Renal cortex interstitium (tissue), 11 donors: ENCODE measurements at regions not wholly inside any gene's neighbourhood (a gene's known extent, or its start where the extent isn't known, plus 50 kb on each side); places are given as distances from the start of the nearest gene placed in this dataset.
"Not testable (repeated sequence)": the region's sequence is repeated elsewhere in the genome, so short reads cannot be mapped to it uniquely, and the experiment has no call there.

Source experiments
- DNase-seq, 11 donors: peaks; one replicate each; pipeline ENCODE4 v3.0.0-alpha.2; 2013; ENCODE audit warnings: low read depth in 9 of 11, low spot score in 4 of 11; ENCODE audit errors: extremely low read depth in 1 of 11

DNA sequence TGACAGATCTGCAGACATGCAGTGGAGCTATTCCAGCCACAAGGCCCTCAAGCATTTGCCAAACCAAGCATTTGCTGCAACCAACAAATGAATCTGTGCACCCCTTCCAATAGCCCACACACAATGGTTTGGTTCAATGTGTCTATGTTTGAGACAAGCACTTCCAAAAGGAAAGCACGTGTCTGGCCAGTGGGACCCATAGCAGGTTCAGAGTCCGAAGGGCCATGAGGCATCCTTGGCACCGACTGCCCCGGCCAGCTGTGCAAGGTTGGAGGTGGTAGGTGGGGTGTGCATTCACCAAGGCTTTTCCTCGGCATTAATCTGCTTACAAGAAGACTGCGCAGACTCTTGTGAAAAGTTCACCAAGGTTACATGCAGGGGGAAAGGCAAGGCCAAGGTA lies 190.9 kb downstream of the BCL2L11 start:
- not testable (repeated sequence) for DNase-seq

DNA sequence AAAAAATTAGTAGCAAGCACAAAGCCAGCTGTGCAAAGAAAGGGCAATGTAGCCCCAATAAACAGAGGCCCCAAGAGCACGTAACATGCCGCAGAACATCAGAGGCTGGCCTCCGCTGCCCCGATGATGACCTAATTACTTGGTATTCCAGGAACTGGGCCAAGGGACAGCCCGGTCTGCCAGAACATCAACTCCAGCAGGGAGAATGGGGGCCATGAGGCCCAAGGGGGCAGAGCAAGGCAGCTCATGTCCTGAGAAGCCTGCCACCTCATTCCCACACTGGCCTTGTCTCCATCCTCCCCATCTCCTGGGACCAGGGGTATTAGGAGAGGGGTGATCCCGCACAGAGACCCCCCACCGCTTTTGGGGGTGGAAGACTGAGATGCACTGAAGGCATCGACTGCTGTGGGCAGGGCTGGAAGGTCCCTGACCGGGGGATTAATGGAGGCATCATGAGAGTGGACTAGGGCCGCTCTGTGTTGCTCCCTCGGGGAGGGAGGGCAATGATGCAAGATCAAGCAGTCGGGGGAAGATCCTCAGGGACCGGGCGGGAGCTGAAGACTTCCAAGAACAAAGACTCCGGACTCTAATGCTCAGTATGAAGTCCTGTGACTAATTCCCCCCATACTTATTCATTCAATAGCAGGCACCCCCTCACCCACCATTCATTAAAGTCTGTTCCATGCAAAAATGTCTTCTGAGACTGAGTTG lies 192.3 kb downstream of the BCL2L11 start:
- DNase-seq = not testable (repeated sequence)

DNA sequence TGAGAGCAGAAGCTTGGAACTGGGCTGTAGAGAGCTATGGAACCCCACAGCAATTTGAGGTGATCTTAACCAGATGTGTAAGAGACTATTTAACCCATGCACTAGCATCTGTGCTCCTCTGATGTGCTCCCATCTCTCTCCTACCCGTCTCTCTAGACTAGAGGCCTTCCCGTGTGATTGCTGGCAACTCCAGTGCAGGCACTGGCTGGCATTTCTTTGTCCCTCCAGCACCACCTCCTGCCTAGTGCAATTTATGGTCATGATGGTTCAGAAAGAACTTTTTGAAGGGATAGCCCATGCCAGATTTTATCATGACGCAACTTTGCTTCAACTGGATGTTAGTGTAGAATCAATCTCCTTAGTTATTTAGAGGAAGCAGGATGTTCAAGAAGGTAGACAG lies 193.0 kb downstream of the BCL2L11 start:
- DNase-seq = not testable (repeated sequence)

DNA sequence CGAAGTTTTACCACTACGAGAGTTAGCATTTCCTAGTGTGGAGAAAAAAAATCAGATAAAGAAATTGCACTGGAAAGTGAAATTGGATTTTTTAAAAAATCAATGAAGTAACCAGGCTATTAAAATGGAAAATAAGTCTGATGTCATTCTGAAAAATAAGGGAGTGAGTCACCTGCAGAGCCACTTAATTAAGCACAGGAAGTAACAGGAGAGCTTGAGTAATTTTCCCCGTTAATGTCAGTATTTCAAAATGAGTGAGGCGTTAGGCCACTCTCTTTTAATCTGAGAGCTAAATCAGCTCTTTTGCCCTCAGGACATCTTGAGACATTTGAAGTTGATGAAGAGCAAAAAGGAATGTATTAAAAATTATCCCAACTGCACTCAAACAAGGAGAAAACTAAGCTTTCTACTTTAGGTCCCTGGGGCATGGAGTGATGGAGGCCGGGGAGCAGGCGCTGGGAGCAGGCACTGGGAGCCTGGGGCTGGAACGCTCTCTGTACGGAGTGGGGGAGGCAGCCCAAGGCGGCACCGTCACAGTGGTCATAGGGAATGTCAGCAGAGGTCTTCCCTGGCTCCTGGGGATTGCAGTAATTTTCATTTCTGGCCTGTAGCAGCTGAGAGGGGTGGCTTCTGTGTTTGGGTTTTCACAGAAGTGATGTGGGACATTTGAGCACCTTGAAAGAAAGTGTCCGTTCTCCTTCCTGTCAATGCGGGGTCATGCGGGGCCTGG lies 194.6 kb downstream of the BCL2L11 start:
- DNase-seq = not testable (repeated sequence)

DNA sequence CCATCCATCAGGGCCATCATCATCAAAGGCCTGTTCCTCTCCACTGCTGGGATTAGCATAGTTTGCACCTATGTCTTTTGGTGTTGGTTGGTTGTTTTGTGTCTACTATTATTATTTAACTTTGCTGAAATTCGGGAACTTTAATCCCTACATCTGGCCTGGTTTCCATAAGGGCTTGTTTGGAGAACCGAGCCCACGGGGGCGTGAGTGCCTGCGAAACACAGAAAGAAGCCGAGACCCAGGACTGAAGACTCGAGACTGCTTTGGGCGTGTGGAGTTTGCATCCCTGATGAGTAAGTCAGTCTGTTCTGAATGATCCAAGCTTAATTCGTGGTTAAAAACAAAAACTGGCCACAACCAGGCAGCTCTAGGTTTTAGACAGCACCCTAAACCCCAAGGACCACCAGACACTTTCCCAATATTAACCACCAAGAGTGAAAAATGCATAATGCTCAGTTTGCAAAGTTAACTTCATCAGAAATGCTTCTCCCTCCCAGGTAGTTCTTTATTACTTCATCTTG lies 195.6 kb downstream of the BCL2L11 start:
- not testable (repeated sequence) for DNase-seq

DNA sequence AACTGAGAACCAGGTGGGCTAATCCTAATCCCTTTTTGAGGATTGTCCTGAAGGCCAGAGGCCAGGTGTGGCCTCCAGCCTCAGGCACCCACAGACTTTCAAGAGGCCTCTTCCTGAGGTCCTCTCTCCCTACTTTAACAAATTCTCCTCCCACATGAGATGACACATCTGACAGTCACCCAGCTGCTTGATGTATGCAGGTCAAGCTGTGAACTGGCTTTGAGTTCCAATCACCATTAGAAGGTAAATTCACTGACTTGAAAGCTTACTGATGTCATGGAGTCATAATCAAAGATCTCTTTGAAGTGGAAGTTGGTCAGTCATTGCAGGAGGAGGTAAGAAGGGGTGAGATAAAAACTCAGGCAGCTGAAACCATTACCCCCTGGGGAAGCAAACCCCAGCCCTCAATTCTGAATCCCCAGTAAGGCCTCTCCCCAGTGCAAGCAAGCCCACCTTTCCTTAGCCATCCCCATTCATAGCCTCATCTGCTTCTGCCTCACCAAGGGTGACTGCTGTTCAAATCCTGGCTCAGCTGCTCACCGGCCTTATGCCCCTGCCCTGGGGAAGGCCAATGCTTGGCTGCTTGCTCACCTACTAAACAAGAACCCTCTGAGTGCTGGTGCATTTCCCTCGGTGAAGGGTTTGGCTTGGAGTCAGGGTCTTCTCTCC lies 196.3 kb downstream of the BCL2L11 start:
- DNase-seq = not testable (repeated sequence)

DNA sequence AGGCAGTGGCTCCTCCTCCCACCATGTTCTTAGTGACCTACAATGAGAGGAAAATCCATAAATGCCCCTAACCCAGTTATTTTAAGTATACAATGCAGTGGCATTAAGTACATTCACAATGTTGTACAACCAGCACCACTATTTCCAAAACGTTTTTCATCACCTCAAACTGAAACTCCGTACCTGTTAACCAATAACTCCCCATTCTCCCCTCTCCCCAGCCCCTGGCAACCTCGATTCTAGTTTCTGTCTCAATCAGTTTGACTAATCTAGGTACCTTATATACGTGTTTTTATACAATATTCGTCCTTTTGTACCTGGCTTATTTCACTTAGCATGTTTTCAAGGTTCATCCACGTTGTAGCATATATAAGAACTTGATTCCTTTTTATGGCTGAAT lies 198.8 kb downstream of the BCL2L11 start:
- DNase-seq = not testable (repeated sequence)

DNA sequence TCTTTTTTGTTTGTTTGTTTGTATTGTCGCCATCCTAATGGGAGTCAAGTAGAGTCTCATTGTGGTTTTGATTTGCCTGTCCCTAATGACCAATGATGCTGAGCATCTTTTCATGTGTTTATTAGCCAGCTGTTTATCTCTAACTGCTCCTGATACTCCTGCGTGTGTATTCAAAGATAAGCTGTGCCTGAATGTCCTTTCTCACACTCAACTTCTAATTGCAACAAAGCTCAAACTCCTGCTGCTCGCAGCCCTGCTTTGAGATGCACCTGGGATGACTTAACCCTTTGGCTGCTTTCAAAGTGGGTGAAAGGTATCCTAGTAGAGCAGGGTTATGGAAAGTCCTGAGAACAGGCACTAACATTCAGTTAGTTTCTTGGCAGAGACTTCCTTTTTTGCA lies 199.6 kb downstream of the BCL2L11 start:
- not testable (repeated sequence) for DNase-seq

DNA sequence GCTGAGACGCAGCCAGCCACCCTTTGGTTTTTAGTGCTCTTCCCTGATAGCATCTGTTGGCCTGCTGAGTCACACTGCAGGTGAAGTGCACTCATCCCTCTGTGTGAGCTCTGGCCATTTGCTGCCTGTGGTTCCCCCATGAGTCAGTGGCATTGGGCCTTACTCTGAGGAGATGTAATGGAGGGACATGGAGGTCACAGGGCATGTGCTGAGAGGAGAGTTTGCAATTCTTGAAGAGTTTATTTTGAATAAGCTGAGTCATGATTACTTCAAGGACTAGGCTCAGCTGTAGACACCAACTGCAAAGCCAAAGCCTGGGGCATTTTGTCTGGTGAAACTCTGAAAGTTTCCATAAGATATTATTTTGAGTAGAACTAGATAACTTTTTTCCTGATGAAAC lies 200.3 kb downstream of the BCL2L11 start:
- not testable (repeated sequence) for DNase-seq

DNA sequence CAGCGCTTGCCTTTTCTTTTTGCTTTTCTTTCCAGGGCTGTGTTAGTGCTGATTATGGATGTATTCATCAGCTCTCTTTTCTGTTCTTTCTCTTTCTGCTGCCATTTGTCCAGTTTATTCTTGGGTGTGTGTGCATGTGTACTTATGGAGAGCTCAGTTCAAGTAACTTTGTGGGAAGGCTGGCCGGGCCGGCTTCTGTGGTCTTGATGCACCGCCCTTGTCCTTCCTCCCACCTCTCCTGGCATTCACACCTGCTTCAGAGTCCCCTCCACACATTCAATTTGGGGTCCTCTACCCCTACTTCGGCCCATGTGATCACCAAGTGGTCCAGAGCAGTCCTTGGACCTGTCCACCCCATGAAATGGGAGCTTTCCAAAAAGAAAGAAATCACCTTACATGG lies 202.7 kb downstream of the BCL2L11 start:
- not testable (repeated sequence) for DNase-seq

DNA sequence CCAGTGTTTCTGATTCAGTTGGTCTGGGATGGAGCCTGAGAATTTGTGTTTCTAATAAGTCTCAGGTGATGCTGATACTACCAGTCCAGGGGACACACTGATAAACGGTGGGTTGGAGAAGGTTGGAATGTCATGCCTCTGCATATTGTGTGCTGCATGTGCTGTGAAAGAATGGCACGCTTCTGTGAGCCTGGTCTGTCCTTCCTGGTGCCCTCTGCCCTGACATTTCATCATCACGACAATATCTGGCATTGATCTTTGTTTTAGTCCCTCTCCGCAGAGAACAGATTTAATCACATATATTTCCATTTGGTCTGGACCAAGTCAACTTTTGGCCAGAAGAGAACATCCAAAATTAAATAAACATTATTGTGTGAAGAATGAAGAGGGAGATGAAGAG lies 207.0 kb downstream of the BCL2L11 start:
- DNase-seq = not testable (repeated sequence)

DNA sequence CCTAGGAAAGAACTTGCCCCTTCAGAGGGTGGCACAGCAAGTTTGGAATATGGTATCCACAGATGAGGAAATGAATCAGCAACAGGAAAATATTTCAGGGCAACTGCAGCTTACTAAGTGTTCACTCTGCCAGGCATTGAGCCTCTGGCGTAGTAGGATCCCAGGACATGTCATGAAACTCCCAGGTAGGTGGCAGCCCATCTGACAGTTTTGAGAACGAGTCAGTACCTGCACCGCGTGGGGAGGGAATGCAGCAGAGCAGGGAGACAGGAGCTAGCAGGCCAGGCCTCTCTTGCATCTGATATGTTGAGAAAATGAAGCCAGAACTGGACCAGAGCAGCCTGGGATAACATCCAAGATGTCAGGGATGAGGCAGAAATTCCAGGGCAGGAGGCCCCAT lies 208.6 kb downstream of the BCL2L11 start:
- not testable (repeated sequence) for DNase-seq

DNA sequence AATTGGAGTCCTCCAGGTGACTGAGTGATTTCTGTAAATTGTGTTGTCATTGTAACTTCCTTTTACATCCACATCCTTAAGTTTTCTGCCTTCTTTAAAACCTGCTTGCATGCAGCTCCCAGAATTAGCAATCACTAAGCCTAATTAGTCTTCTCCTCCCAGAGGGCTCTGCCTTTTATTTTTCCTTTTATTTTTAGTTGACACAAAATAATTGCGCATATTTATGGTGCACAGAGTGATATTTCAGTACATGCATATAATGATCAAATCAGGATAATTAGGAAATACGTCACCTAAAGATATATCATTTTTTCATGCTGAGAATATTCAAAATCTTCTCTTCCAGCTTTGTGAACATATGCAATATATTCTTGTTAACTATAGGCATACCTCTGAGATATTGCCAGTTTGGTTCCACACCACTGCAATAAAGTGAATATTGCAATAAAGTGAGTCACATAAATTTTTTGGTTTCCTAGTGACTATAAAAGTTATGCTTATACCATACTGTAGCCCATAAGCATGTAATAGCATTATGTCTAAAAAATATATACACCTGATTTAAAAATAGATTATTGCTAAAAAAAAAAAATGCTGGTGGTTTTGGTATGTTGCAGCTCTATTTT lies 210.5 kb downstream of the BCL2L11 start:
- not testable (repeated sequence) for DNase-seq

DNA sequence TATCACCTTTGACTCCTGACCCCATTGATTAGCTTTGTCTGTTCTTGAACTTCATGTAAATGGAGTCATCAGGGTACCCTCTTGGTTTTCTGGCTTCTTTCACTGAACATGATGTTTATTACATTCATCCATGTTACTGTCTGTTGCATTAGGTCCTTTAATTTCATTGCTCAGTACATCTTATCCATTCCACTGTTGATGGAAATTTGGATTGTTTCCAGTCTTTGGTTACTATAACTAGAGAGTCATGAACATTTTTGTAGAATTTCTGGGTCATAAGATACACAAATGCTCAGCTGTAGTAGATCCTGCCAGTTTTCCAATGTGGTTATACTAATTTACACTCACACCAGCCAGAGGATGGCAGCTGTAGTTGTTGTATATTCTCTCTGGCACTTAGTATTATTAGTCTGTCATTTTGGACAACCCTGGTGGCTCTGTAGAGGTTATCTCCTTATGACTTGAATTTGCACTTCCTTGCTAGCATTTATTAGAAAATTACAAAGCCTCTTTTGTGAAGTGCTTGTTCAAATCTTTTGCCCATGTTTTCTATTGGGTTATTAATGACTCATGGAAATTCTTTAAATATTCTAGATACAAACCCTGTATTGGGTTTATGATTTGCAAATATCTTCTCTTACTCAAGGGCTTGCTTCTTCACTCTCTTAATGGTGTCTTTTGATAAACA lies 214.7 kb downstream of the BCL2L11 start:
- not testable (repeated sequence) for DNase-seq

DNA sequence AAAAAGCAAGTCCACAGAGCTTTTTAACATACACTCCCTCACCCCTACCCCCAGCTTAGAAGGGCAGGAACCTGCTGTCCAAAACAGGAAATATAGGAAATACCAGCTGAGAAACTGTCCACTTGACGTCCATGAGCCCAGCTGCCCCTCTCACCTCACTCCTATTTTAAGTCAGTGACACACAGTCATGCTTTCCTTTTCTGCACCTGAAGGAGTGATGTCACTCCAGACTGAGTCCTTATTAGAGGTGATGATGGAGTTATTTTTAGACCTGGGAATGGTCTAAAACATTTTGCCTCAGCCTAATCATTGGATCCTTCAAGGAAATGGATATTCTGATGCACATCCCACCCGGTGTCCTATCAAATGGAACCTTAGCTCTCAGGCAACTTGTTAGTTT lies 217.8 kb downstream of the BCL2L11 start:
- DNase-seq = not testable (repeated sequence)

DNA sequence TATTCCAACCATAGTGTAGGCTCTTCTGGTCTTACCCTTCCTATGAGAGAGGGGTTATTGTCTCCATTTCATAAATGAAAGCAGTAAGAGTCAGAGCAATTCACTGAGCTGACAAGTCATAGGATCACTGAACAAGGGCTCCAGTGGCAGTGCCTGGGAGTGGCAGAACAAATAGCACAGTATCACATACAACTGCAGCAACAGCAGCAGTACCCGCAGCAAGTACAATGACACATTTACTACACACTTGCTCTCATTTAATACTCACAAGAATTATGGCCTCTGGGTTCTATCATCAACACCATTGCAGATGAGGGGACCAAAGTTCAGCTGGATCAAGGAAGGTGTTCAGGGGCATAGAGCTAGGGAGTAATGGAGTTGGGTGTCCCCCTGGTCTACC lies 218.8 kb downstream of the BCL2L11 start:
- not testable (repeated sequence) for DNase-seq

DNA sequence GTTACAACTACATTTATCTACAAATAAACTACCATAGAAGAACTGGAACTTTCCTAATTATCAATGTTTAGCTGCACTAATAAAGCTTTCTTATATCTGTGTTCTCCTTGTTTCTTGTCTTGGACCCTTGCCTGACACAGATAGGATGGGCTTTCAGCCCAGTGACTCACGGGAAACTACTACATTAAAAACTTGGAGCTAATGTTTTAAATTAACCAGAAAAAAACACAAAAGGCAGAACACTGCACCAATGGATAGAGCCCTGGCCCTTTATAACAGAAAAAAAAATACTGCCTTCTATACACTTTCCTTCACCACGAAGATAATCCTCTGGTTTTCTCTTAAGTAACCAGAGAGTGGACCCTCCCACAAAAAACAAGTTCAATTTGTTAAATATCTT lies 223.9 kb downstream of the BCL2L11 start:
- DNase-seq = not testable (repeated sequence)

DNA sequence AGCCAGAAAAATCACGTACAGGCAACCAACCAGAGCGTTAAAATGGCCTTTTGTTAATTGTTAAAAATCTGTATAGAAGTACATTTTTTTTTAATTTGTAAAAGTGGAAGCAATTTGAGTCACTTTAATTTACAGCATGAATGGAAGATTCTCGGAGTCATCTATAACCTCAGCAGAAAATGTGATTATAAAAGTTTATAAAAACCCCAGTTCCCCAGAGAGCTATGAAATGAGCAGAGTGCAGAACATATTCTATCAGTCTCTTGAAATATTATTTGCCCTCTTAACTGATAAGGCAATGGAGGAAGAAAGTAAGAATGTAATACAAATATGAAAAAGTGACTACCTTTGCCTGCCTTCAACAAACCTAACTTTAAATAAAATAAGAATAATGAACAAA lies 224.7 kb downstream of the BCL2L11 start:
- DNase-seq = not testable (repeated sequence)
